Chondrocyte (in vitro differentiated cells): ENCODE measurements at regions not wholly inside any gene's neighbourhood (a gene's known extent, or its start where the extent isn't known, plus 50 kb on each side); places are given as distances from the start of the nearest gene placed in this dataset.

Experiments used
- DNase-seq: peaks from one replicate; pipeline ENCODE4 v3.0.0; 2021; ENCODE audit warnings: mixed read lengths, low spot score
- H3K27ac Mint-ChIP-seq: one replicate; pipeline ENCODE4 v1.8.0; 2021; ENCODE audit warnings: mild to moderate bottlenecking, moderate library complexity, mixed read lengths; ENCODE audit not compliant: unreplicated experiment
- H3K27me3 Mint-ChIP-seq: 2 replicates; pipeline ENCODE4 v1.8.0; 2021; ENCODE audit warnings: low read depth, mixed read lengths
- H3K36me3 Mint-ChIP-seq: 2 replicates; pipeline ENCODE4 v1.8.0; 2021; ENCODE audit warnings: low read depth, mixed read lengths
- H3K4me1 Mint-ChIP-seq: 2 replicates; pipeline ENCODE4 v1.8.0; 2021; ENCODE audit warnings: low read depth, mild to moderate bottlenecking, mixed read lengths
- H3K4me3 Mint-ChIP-seq: one replicate; pipeline ENCODE4 v1.8.0; 2021; ENCODE audit warnings: mild to moderate bottlenecking, moderate library complexity, mixed read lengths; ENCODE audit not compliant: unreplicated experiment
- H3K9me3 Mint-ChIP-seq: 2 replicates; pipeline ENCODE4 v1.8.0; 2021; ENCODE audit warnings: low read depth, mixed read lengths
- CTCF ChIP-seq: fragments of 200-600 bp; sonication (generic); IDR thresholded peaks from 2 replicates; pipeline ENCODE4 v1.5.0; 2021; ENCODE audit warnings: antibody characterized with exemption, mild to moderate bottlenecking, moderate library complexity

- Mint-ChIP-seq H3K4me3 (peak overlapping the region; percentile 87), H3K36me3 (no peaks in the 10 kb centered on the region), H3K27ac (peak overlapping the region; percentile 80), H3K9me3 (no peaks in the 10 kb centered on the region), H3K4me1 (peaks cover 69% of the 10 kb centered on the region), H3K27me3 (no peaks in the 10 kb centered on the region)
- TF ChIP-seq CTCF: no peak
- DNase-seq: no peak
Measured at GRCh38 chr17:77375917-77376651, 235.3 kb downstream of the SEC14L1 start.

GRCh38 chr17:77376795-77377709, 236.3 kb downstream of the SEC14L1 start:
- no peaks in the 10 kb centered on the region for H3K9me3 Mint-ChIP-seq
- H3K27me3 Mint-ChIP-seq: no peaks in the 10 kb centered on the region
- H3K27ac Mint-ChIP-seq: peak overlapping the region; percentile 24
- no peaks in the 10 kb centered on the region for H3K36me3 Mint-ChIP-seq
- no peak for DNase-seq
- peaks cover 67% of the 10 kb centered on the region for H3K4me1 Mint-ChIP-seq
- TF ChIP-seq CTCF: no peak
- no peak overlapping the region for H3K4me3 Mint-ChIP-seq

- Mint-ChIP-seq H3K4me1 (peaks cover 64% of the 10 kb centered on the region), H3K27me3 (no peaks in the 10 kb centered on the region), H3K9me3 (no peaks in the 10 kb centered on the region), H3K27ac (no peak overlapping the region), H3K36me3 (no peaks in the 10 kb centered on the region), H3K4me3 (no peak overlapping the region)
- no peak for DNase-seq
- TF ChIP-seq CTCF: no peak
Measured at GRCh38 chr17:77377710-77378235, 237.0 kb downstream of the SEC14L1 start.

GRCh38 chr17:77378318-77379064, 237.7 kb downstream of the SEC14L1 start:
- no peak for DNase-seq
- Mint-ChIP-seq H3K27me3 (no peaks in the 10 kb centered on the region), H3K4me1 (peaks cover 71% of the 10 kb centered on the region), H3K4me3 (no peak overlapping the region), H3K36me3 (no peaks in the 10 kb centered on the region), H3K9me3 (no peaks in the 10 kb centered on the region), H3K27ac (no peak overlapping the region)
- no peak for TF ChIP-seq CTCF

- H3K27ac Mint-ChIP-seq: peak overlapping the region; percentile 12
- H3K9me3 Mint-ChIP-seq: no peaks in the 10 kb centered on the region
- no peak for TF ChIP-seq CTCF
- H3K4me1 Mint-ChIP-seq: peaks cover 76% of the 10 kb centered on the region
- no peaks in the 10 kb centered on the region for H3K36me3 Mint-ChIP-seq
- H3K4me3 Mint-ChIP-seq: no peak overlapping the region
- no peak for DNase-seq
- no peaks in the 10 kb centered on the region for H3K27me3 Mint-ChIP-seq
Measured at GRCh38 chr17:77379065-77379428, 238.3 kb downstream of the SEC14L1 start.
